Nephron progenitor cell (in vitro differentiated cells): ENCODE measurements at regions not wholly inside any gene's neighbourhood (a gene's known extent, or its start where the extent isn't known, plus 50 kb on each side); places are given as distances from the start of the nearest gene placed in this dataset.
A peak's percentile ranks its signal among the peaks of the same experiment; 100 is the strongest.

ENCODE experiments used
- DNase-seq: peaks from one replicate; pipeline ENCODE4 v3.0.0; 2021
- H3K27ac Mint-ChIP-seq: 2 replicates; pipeline ENCODE4 v1.8.0; 2021; ENCODE audit warnings: mild to moderate bottlenecking, moderate library complexity, mixed read lengths
- H3K27me3 Mint-ChIP-seq: 2 replicates; pipeline ENCODE4 v1.8.0; 2021; ENCODE audit warnings: mild to moderate bottlenecking, low read depth, mixed read lengths; ENCODE audit not compliant: poor library complexity
- H3K36me3 Mint-ChIP-seq: 2 replicates; pipeline ENCODE4 v1.8.0; 2021; ENCODE audit warnings: low read depth, mixed read lengths
- H3K4me1 Mint-ChIP-seq: 2 replicates; pipeline ENCODE4 v1.8.0; 2021; ENCODE audit warnings: mixed read lengths
- H3K4me3 Mint-ChIP-seq: 2 replicates; pipeline ENCODE4 v1.8.0; 2021; ENCODE audit warnings: mild to moderate bottlenecking, moderate library complexity, mixed read lengths
- H3K9me3 Mint-ChIP-seq: 2 replicates; pipeline ENCODE4 v1.8.0; 2021; ENCODE audit warnings: mild to moderate bottlenecking, moderate library complexity, mixed read lengths
- TF ChIP-seq, protein P1 (sequence below): fragments of 200-600 bp; sonication (generic); IDR thresholded peaks from 2 replicates; pipeline ENCODE4 v1.5.0; 2021; ENCODE audit warnings: antibody characterized with exemption

DNA sequence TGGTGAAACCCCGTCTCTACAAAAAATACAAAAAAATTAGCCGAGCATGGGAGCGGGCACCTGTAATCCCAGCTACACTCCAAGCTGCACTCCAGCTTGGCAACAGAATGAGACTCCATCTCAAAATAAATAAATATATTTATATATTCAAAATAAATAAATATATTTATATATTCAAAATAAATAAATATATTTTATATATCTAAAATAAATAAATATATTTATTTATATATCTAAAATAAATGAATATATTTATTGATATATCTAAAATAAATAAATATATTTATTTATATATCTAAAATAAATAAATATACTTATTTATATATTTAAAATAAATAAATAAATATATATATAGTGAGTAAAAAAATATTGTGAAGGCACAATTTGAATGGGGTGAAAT, 63.4 kb upstream of the EXOC1L start:
- TF ChIP-seq, protein P1, sequence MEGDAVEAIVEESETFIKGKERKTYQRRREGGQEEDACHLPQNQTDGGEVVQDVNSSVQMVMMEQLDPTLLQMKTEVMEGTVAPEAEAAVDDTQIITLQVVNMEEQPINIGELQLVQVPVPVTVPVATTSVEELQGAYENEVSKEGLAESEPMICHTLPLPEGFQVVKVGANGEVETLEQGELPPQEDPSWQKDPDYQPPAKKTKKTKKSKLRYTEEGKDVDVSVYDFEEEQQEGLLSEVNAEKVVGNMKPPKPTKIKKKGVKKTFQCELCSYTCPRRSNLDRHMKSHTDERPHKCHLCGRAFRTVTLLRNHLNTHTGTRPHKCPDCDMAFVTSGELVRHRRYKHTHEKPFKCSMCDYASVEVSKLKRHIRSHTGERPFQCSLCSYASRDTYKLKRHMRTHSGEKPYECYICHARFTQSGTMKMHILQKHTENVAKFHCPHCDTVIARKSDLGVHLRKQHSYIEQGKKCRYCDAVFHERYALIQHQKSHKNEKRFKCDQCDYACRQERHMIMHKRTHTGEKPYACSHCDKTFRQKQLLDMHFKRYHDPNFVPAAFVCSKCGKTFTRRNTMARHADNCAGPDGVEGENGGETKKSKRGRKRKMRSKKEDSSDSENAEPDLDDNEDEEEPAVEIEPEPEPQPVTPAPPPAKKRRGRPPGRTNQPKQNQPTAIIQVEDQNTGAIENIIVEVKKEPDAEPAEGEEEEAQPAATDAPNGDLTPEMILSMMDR: no peak

DNA sequence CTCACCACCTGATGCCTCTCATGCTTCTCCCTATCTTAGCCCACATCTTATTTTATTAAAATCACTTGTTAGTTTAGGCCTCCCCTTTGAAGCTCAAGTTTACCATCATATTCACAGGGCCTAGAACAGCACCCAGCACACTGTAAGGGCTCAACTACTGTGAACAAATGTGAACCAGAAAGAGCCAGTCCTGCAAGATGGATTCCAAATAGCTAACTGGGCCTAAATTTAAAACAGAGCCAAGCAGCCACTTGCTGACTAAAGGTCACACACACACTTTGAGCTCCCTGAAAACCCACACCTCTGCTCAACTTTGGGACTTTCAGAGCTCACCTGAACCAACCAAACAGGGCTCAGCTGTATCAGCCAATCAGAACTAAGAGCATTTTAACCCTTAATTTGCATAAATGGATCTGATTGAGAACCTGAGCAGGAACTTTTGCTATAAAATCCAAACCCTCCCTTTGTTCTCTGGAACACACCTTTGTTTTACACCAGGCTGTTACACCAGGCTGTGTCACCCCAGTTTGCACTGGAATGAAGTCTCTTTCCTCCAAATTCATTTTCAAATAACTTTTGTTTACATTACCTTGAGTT, 62.1 kb upstream of the EXOC1L start:
- Mint-ChIP-seq H3K27me3 (no peaks in the 10 kb centered on the region), H3K9me3 (no peaks in the 10 kb centered on the region), H3K4me1 (peaks cover 50% of the 10 kb centered on the region), H3K36me3 (no peaks in the 10 kb centered on the region), H3K4me3 (no peak overlapping the region), H3K27ac (no peak overlapping the region)
- TF ChIP-seq, protein P1: no peak
- DNase-seq: no peak

More for the DNA sequence above, 63.4 kb upstream of the EXOC1L start:
- Mint-ChIP-seq H3K4me1 (peaks cover 44% of the 10 kb centered on the region), H3K9me3 (no peaks in the 10 kb centered on the region), H3K27ac (no peak overlapping the region), H3K4me3 (no peak overlapping the region), H3K27me3 (no peaks in the 10 kb centered on the region), H3K36me3 (no peaks in the 10 kb centered on the region)
- DNase-seq: no peak

DNA sequence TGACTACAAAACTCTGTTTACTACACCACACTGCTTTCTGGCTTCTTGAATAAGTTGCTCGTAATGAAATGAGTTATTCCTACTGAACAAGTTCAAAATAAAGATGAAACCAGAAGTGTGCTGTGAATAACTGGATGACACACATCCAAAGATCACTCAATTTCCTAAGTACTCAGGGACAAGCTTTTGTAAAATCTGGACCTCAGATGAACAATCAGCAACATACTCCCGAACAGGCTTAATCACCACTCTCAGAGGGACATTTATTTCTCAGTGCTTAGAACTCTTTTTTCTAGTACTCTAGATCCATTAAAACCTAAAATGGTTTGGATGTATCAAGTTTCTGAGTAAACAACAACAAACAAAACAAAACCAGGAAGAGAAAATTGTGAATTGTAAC, 61.5 kb upstream of the EXOC1L start:
- TF ChIP-seq, protein P1: no peak
- H3K4me1 Mint-ChIP-seq: peaks cover 56% of the 10 kb centered on the region
- H3K27me3 Mint-ChIP-seq: no peaks in the 10 kb centered on the region
- H3K9me3 Mint-ChIP-seq: no peaks in the 10 kb centered on the region
- no peaks in the 10 kb centered on the region for H3K36me3 Mint-ChIP-seq
- peak overlapping the region; percentile 70 for H3K27ac Mint-ChIP-seq
- DNase-seq: no peak
- no peak overlapping the region for H3K4me3 Mint-ChIP-seq

DNA sequence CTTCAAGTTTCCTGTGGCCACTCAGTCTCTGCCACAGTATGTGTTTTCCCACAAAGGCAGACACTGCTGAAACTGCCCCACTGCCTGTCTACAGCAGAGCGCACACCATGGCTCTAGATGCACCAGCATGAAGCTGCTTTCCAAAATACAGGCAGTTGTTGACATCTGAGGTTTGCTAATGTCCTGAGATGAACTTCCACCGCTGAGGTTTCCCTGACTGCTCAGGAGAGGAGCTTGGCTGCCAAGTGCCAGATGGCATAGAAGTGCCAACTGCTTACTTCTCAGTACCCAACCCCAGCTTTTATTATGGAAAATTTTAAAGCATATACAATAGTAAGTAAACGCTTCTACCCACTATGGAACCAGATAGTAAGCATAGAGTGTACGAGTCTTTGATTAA, 61.0 kb upstream of the EXOC1L start:
- no peak for DNase-seq
- Mint-ChIP-seq H3K36me3 (no peaks in the 10 kb centered on the region), H3K9me3 (no peaks in the 10 kb centered on the region), H3K27me3 (no peaks in the 10 kb centered on the region), H3K4me1 (peaks cover 61% of the 10 kb centered on the region), H3K4me3 (no peak overlapping the region), H3K27ac (peak overlapping the region; percentile 70)
- TF ChIP-seq, protein P1: no peak

DNA sequence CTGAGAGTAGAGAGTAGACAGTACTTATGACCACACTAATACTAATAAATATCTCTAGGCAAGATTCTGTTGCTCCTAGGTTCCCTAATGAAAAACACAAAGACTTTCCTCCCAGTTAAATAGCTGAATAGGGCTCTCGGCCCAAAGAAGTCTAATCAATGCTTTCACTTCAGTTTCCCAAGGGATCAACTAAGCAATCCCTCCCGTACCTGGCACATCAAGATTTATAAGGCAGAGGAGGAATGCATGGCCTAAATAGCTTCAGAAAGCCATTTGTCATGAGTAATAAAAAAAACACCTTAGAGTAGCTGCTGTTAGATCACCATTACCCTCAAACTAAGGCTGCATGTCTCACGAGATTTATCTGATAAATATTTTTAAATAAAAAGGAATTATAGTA, 56.8 kb upstream of the EXOC1L start:
- Mint-ChIP-seq H3K4me1 (peaks cover 66% of the 10 kb centered on the region), H3K27me3 (peaks cover 3% of the 10 kb centered on the region), H3K36me3 (no peaks in the 10 kb centered on the region), H3K4me3 (peak overlapping the region; percentile 37), H3K9me3 (no peaks in the 10 kb centered on the region), H3K27ac (peak overlapping the region; percentile 86)
- peak; percentile 30 for DNase-seq
- TF ChIP-seq, protein P1: no peak

DNA sequence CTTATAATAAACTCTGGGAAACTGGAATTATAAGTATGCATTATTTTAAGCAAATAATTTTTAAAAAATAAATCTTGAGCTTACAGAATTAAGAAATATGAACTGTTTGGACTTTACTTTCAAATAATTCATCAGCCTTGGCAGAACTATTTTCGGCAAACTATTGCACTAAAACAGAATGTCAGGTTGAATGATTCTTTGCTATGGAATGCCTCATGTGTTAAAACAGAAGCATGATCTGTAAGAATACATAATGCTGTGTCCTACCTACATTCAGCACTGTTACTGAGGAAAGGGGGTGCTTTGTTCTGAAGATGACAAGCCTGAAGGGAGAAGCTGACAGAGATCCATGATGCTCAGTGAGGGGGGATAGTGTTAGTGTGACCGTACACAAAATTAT, 55.6 kb upstream of the EXOC1L start:
- no peaks in the 10 kb centered on the region for H3K9me3 Mint-ChIP-seq
- DNase-seq: no peak
- H3K36me3 Mint-ChIP-seq: no peaks in the 10 kb centered on the region
- TF ChIP-seq, protein P1: no peak
- peaks cover 3% of the 10 kb centered on the region for H3K27me3 Mint-ChIP-seq
- H3K27ac Mint-ChIP-seq: peak overlapping the region; percentile 76
- H3K4me1 Mint-ChIP-seq: peaks cover 61% of the 10 kb centered on the region
- H3K4me3 Mint-ChIP-seq: no peak overlapping the region
